ENCODE measurements at regions not wholly inside any gene's neighbourhood (a gene's known extent, or its start where the extent isn't known, plus 50 kb on each side); places are given as distances from the start of the nearest gene placed in this dataset.

GRCh38 chr5:93953442-93953841 is 212.0 kb upstream of the POU5F2 start:
- Histone ChIP-seq H3K4me3 (replicated peaks in 1 of 3; ENCODE audit: insufficient read depth in 1 of 3, low read depth in 1 of 3, low read length in 3 of 3) (no peak overlapping the region), H3K27ac (ENCODE audit: insufficient read depth, low read depth, low read length) (no peak overlapping the region), H3K4me1 (ENCODE audit: control insufficient read depth, extremely low read depth, insufficient read depth, low read length) (no peaks in the 10 kb centered on the region), H3K9ac (replicated peaks; ENCODE audit: extremely low read depth, insufficient read depth, low read length) (no peak overlapping the region), H2AFZ (ENCODE audit: low read depth, low read length) (no peak overlapping the region), H3K36me3 (ENCODE audit: control insufficient read depth in 2 of 2, extremely low read depth in 1 of 2, insufficient read depth in 2 of 2, low read length in 2 of 2) (no peaks in the 10 kb centered on the region), H3K4me2 (ENCODE audit: insufficient read depth, low read length) (no peak overlapping the region), H3K79me2 (ENCODE audit: control insufficient read depth, insufficient read depth, low read length) (no peaks in the 10 kb centered on the region), H4K20me1 (replicated peaks; ENCODE audit: control insufficient read depth, extremely low read depth, insufficient read depth, low read length) (no peaks in the 10 kb centered on the region), H3K9me1 (replicated peaks; ENCODE audit: control insufficient read depth, extremely low read depth, insufficient read depth, low read length) (no peaks in the 10 kb centered on the region), H3K27me3 (ENCODE audit: control insufficient read depth in 2 of 2, insufficient read depth in 2 of 2, low read length in 2 of 2) (no peaks in the 10 kb centered on the region), H3K9me3 (replicated peaks; ENCODE audit: control insufficient read depth, insufficient read depth, low read length) (no peaks in the 10 kb centered on the region)
- dilution Hi-C loops (cut with MboI; ENCODE audit: extremely low pct_ligation_motif_present, low sequenced_read_pairs) (no loop called here), intact Hi-C loops (cut with micrococcal nuclease) (no loop called here)
- FAIRE-seq (no peak), DNase-seq (ENCODE audit: low read depth, low spot score) (no peak)
- no peak for TF ChIP-seq FOS (IDR thresholded peaks at IDR 0.05; ENCODE audit: borderline replicate concordance, insufficient read depth, low read length)
- no peak for TF ChIP-seq CTCF (IDR thresholded peaks at IDR 0.05; ENCODE audit: extremely low read depth in 1 of 2, insufficient read depth in 1 of 2, low read depth in 1 of 2, low read length in 2 of 2)
- no peak for TF ChIP-seq MYC (IDR thresholded peaks at IDR 0.05; ENCODE audit: low read depth, low read length)
- ChIA-PET CTCF (interaction anchor here (2.2 kb wide), 1 partner anchor 8 kb away, joined by 5 read pairs; no protein-coding TSS in a partner anchor), POLR2A (no interaction called here)
- BruUV-seq (replicated peaks), result no TSS peak

- dilution Hi-C loops (cut with MboI; ENCODE audit: extremely low pct_ligation_motif_present, low sequenced_read_pairs) (no loop called here), intact Hi-C loops (cut with micrococcal nuclease) (no loop called here)
- Histone ChIP-seq H3K4me1 (ENCODE audit: control insufficient read depth, extremely low read depth, insufficient read depth, low read length) (no peaks in the 10 kb centered on the region), H3K27me3 (ENCODE audit: control insufficient read depth in 2 of 2, insufficient read depth in 2 of 2, low read length in 2 of 2) (no peaks in the 10 kb centered on the region), H3K9me3 (replicated peaks; ENCODE audit: control insufficient read depth, insufficient read depth, low read length) (no peaks in the 10 kb centered on the region), H3K4me2 (ENCODE audit: insufficient read depth, low read length) (no peak overlapping the region), H3K9ac (replicated peaks; ENCODE audit: extremely low read depth, insufficient read depth, low read length) (no peak overlapping the region), H3K79me2 (ENCODE audit: control insufficient read depth, insufficient read depth, low read length) (no peaks in the 10 kb centered on the region), H3K9me1 (replicated peaks; ENCODE audit: control insufficient read depth, extremely low read depth, insufficient read depth, low read length) (no peaks in the 10 kb centered on the region), H4K20me1 (replicated peaks; ENCODE audit: control insufficient read depth, extremely low read depth, insufficient read depth, low read length) (peaks cover 2% of the 10 kb centered on the region), H3K27ac (ENCODE audit: insufficient read depth, low read depth, low read length) (no peak overlapping the region), H3K36me3 (ENCODE audit: control insufficient read depth in 2 of 2, extremely low read depth in 1 of 2, insufficient read depth in 2 of 2, low read length in 2 of 2) (no peaks in the 10 kb centered on the region), H2AFZ (ENCODE audit: low read depth, low read length) (no peak overlapping the region), H3K4me3 (replicated peaks in 1 of 3; ENCODE audit: insufficient read depth in 1 of 3, low read depth in 1 of 3, low read length in 3 of 3) (no peak overlapping the region)
- no peak for TF ChIP-seq GATA2 (IDR thresholded peaks at IDR 0.05; ENCODE audit: insufficient read depth, insufficient read length, low read depth, low read length)
- TF ChIP-seq MYC (IDR thresholded peaks at IDR 0.05; ENCODE audit: low read depth, low read length), result no peak
- no peak for TF ChIP-seq POLR2AphosphoS5 (IDR thresholded peaks at IDR 0.05; ENCODE audit: insufficient read depth, low read depth, low read length)
- no peak for TF ChIP-seq FOS (IDR thresholded peaks at IDR 0.05; ENCODE audit: borderline replicate concordance, insufficient read depth, low read length)
- no peak for TF ChIP-seq EZH2 (IDR thresholded peaks at IDR 0.05; ENCODE audit: borderline replicate concordance, low read depth, low read length, severe bottlenecking)
- TF ChIP-seq CTCF (IDR thresholded peaks at IDR 0.05; ENCODE audit: extremely low read depth in 1 of 2, insufficient read depth in 1 of 2, low read depth in 1 of 2, low read length in 2 of 2), result no peak
- TF ChIP-seq JUN (IDR thresholded peaks at IDR 0.05; ENCODE audit: borderline replicate concordance, insufficient read depth, insufficient read length, low read depth), result no peak
- no peak for TF ChIP-seq POLR2A (IDR thresholded peaks at IDR 0.05; ENCODE audit: low read depth, low read length)
- no peak for TF ChIP-seq MAX (IDR thresholded peaks at IDR 0.05; ENCODE audit: insufficient read depth, insufficient read length)
- FAIRE-seq, result no peak
- DNase-seq (ENCODE audit: low read depth, low spot score), result no peak
- CTCF ChIA-PET, result no interaction called here
- POLR2A ChIA-PET, result no interaction called here
- no TSS peak for BruUV-seq (replicated peaks)
Measured at GRCh38 chr5:93941897-93942296, 200.5 kb upstream of the POU5F2 start.

Data from endothelial cell of umbilical vein (primary cell).